Left lung (tissue), 4 donors: ENCODE measurements at regions not wholly inside any gene's neighbourhood (a gene's known extent, or its start where the extent isn't known, plus 50 kb on each side); places are given as distances from the start of the nearest gene placed in this dataset.
"Not testable (repeated sequence)": the region's sequence is repeated elsewhere in the genome, so short reads cannot be mapped to it uniquely, and the experiment has no call there.

Experiments
- ATAC-seq: fragments of 200-7000 bp; cut with Tn5 transposase; one replicate; pipeline ENCODE4 v1.9.1; 2020; ENCODE audit warnings: moderate library complexity
- DNase-seq, 4 donors: peaks; one replicate each; pipeline ENCODE4 v3.0.0-alpha.2; 2013 to 2020
- H3K27ac ChIP-seq, 2 donors: fragments of 200-600 bp; sonication (generic) in 1 of 2; one replicate each; pipeline versions ENCODE4 v1.5.0 to v1.8.0; 2020 to 2021
- H3K27me3 ChIP-seq, 2 donors: fragments of 200-600 bp; sonication (generic) in 1 of 2; one replicate each; pipeline versions ENCODE4 v1.5.0 to v1.8.0; 2020 to 2021
- H3K36me3 ChIP-seq, 2 donors: fragments of 200-600 bp; sonication (generic) in 1 of 2; one replicate each; pipeline versions ENCODE4 v1.5.0 to v1.8.0; 2020 to 2021
- H3K4me1 ChIP-seq, 2 donors: fragments of 200-600 bp; one replicate each; pipeline ENCODE4 v1.8.0; 2021
- H3K4me3 ChIP-seq, 2 donors: fragments of 200-600 bp; sonication (generic) in 1 of 2; one replicate each; pipeline versions ENCODE4 v1.5.0 to v1.8.0; 2020 to 2021; ENCODE audit warnings: mild to moderate bottlenecking in 1 of 2
- H3K9me3 ChIP-seq, 2 donors: fragments of 200-600 bp; sonication (generic) in 1 of 2; one replicate each; pipeline versions ENCODE4 v1.5.0 to v1.8.0; 2020 to 2021
- intact Hi-C, 2 donors: fragments of 100-400 bp; cut with DNase I; formaldehyde crosslinking; loops; one replicate each; pipeline versions ENCODE4 v1.11.2 to v1.14.2; 2022
- TF ChIP-seq, protein P1 (sequence below), 2 donors: fragments of 200-600 bp; sonication (generic) in 1 of 2; IDR thresholded peaks; one replicate each; pipeline versions ENCODE4 v1.5.0 to v1.8.0; 2021; ENCODE audit warnings: antibody characterized with exemption in 2 of 2
- donor health status: DM: no; HTN: yes; CAD: no.
- donor health status: DM: no; HTN: no; CAD: no.

DNA sequence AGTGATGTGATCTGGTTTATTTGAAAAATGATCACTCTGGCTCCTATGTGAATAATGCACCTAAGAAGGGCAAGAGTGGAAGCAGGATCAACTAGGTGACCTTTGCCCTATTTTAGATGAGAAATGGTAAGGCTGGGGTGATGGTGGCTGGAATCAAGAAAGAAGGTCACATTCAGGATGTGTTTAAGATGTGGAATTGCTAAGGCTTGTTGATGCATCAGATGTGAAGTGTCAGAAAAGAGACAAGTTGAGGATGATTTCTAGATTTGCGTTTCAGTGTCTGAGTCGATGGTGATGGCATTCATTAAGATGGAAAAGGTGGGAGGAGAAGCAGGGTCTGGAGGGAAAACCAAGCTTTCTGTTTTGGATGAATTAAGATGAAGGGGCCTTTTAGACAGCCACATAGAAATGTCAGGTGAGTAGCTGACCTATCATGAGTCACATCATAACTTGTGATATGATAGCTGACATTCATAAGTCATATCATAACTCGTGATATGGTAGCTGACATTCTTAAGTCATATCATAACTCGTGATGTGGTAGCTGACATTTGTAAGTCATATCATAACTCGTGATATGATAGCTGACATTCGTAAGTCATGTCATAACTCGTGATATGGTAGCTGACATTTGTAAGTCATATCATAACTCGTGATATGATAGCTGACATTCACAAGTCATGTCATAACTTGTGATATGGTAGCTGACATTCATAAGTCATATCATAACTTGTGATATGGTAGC lies 101.2 kb upstream of the SEC11C start:
- DNase-seq, result no peak
- Histone ChIP-seq H3K27me3 (no peaks in the 10 kb centered on the region), H3K4me1 (no peaks in the 10 kb centered on the region), H3K27ac (no peak overlapping the region), H3K9me3 (no peaks in the 10 kb centered on the region), H3K4me3 (no peak overlapping the region), H3K36me3 (no peaks in the 10 kb centered on the region)
- no peak for ATAC-seq
- intact Hi-C loops, result no loop called here
- TF ChIP-seq, protein P1, sequence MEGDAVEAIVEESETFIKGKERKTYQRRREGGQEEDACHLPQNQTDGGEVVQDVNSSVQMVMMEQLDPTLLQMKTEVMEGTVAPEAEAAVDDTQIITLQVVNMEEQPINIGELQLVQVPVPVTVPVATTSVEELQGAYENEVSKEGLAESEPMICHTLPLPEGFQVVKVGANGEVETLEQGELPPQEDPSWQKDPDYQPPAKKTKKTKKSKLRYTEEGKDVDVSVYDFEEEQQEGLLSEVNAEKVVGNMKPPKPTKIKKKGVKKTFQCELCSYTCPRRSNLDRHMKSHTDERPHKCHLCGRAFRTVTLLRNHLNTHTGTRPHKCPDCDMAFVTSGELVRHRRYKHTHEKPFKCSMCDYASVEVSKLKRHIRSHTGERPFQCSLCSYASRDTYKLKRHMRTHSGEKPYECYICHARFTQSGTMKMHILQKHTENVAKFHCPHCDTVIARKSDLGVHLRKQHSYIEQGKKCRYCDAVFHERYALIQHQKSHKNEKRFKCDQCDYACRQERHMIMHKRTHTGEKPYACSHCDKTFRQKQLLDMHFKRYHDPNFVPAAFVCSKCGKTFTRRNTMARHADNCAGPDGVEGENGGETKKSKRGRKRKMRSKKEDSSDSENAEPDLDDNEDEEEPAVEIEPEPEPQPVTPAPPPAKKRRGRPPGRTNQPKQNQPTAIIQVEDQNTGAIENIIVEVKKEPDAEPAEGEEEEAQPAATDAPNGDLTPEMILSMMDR (IDR thresholded peaks at IDR 0.05), result no peak

DNA sequence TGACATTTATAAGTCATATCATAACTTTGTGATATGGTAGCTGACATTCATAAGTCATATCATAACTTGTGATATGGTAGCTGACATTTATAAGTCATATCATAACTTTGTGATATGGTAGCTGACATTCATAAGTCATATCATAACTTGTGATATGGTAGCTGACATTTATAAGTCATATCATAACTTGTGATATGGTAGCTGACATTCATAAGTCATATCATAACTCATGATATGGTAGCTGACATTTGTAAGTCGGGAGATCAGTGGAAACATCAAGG lies 100.7 kb upstream of the SEC11C start:
- intact Hi-C loops, H3K36me3 ChIP-seq, H3K4me1 ChIP-seq, H3K9me3 ChIP-seq, H3K4me3 ChIP-seq, ATAC-seq, H3K27ac ChIP-seq, DNase-seq, H3K27me3 ChIP-seq: not testable (repeated sequence)

DNA sequence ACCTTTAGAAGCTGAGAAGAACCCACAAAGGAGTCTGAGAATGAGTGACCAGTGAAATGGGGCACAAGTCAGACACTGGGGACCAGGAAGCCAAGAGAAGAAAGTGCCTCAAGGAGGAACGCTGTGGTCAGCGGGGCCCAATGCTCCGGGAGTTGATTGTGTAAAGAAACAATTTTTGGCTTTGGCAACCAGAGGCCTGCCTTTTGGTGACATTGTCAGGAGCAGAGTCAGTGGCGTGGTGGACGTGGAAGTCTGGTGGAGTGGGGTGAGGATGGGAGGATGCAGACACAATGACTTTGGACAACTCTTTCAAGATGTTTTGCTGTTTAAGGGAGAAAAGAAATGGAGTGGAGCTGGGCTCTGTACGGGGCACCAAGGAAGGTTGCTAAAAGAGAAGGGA lies 100.2 kb upstream of the SEC11C start:
- Histone ChIP-seq H3K9me3 (no peaks in the 10 kb centered on the region), H3K4me3 (no peak overlapping the region), H3K36me3 (no peaks in the 10 kb centered on the region), H3K27ac (no peak overlapping the region), H3K4me1 (no peaks in the 10 kb centered on the region), H3K27me3 (no peaks in the 10 kb centered on the region)
- intact Hi-C loops, result no loop called here
- ATAC-seq, result no peak
- DNase-seq, result no peak
- TF ChIP-seq, protein P1 (IDR thresholded peaks at IDR 0.05), result no peak

DNA sequence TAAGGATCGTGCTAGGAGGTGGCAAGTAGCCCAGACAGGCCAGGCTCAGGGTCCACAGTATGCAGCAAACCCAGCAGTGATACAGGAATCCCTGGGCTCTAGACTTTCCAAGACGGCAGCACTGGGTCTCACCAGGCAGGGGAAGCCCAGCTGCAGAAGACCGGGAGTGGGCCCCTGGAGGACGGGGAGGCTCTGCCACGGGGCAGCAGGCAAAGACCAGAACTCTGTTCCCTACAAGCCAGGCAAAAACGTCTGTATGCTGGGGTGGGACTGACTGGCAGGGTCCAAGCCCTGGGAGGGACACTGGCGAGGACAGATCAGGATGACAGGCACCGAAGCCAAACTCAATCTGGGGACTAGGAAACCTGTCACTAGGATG lies 98.9 kb upstream of the SEC11C start:
- Histone ChIP-seq H3K4me1 (no peaks in the 10 kb centered on the region), H3K9me3 (no peaks in the 10 kb centered on the region), H3K36me3 (no peaks in the 10 kb centered on the region), H3K4me3 (no peak overlapping the region), H3K27ac (no peak overlapping the region), H3K27me3 (no peaks in the 10 kb centered on the region)
- DNase-seq, result no peak
- TF ChIP-seq, protein P1 (IDR thresholded peaks at IDR 0.05), result no peak
- ATAC-seq, result no peak
- intact Hi-C loops, result no loop called here

DNA sequence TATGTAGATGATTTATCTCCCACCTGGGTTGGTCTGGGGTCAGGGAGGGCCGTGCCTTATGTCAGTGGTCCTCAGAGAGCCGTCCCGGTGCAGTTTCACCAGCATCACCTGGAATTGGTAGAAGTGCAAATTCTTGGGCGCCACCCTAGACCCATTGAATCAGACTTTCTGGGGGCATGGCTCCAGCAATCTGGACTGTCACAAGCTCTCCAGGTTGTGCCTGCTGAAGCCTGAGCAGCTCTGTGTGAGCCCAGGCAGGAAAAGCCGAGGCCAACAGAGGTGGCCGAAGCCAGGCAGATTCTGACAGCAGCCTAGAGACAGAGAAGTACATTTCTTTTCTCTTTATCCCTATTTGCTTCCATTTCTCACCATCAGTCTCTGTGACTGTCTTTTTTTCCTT lies 98.4 kb upstream of the SEC11C start:
- Histone ChIP-seq H3K9me3 (no peaks in the 10 kb centered on the region), H3K27me3 (no peaks in the 10 kb centered on the region), H3K4me3 (no peak overlapping the region), H3K4me1 (no peaks in the 10 kb centered on the region), H3K27ac (no peak overlapping the region), H3K36me3 (no peaks in the 10 kb centered on the region)
- intact Hi-C loops, result no loop called here
- no peak for DNase-seq
- TF ChIP-seq, protein P1 (IDR thresholded peaks at IDR 0.05), result no peak
- no peak for ATAC-seq
